Effector CD8-positive, alpha-beta T cell (primary cell): ENCODE measurements at regions not wholly inside any gene's neighbourhood (a gene's known extent, or its start where the extent isn't known, plus 50 kb on each side); places are given as distances from the start of the nearest gene placed in this dataset.

ENCODE experiments used
- DNase-seq: peaks from one replicate; lab custom pipeline; 2025; lab: John Stamatoyannopoulos, UW

- DNase-seq, result no peak
These were observed 160.4 kb downstream of the AACS start for GRCh38 chr12:125225641-125226040.

DNA sequence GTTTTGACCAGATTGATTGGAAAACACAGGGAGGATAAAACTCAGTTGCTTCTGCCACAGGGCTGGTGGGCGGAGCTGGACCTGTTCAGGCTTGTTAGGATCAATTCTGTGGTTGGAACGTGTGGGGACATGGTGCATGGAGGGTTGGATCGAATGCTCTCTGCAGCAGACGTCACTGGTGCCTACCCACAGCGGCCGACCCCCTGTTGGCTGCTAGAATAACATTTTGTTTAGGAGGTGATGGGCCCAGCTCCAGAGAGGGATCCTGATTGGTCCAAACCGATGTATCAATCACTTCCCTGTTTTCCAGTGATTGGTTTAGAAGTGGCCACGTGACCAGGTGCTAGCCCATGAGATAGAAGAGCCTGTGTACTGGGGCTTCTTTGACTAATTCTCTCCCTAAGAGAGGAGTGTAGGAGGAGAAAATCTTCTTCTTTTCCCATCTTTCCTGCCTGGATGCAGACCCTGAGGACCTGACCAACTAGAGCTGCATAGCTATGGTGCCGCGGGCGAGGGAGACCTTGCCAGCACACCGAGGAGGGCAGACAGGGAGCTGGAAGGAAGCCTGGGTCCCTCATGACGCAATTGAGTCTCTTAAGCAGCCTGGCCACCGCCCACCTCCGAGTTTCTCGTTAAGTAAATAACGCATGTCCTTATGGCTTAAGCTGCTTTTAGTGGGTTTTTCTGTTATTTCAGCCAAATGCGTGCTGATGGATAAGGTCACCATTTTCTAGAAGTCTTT lies 163.5 kb downstream of the AACS start:
- no peak for DNase-seq

GRCh38 chr12:125229878-125230530 lies 164.8 kb downstream of the AACS start:
- DNase-seq, result no peak

- DNase-seq, result no peak
These were observed 168.1 kb downstream of the AACS start for GRCh38 chr12:125233319-125233718.

- no peak for DNase-seq
These were observed 174.3 kb downstream of the AACS start for GRCh38 chr12:125239563-125239962.

DNA sequence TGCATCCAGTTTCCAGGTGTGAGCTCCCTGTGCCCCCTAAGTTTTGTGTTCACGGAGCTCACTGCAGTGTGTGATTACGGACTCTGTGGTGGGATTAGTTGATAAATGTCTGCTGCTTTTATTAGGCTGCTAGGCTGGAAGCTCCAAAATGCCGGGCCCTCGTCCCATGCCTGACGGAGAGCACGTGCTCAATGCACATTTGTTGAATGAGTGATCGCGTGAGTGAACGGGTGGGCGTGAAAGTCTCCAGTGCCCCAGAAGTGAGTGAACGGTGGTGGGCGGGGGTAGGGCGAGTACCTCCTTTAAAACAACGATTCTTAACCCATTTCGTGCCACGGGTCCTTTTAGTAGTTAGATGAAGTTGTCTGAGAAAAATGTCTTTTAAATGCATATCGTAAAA lies 175.5 kb downstream of the AACS start:
- DNase-seq, result no peak

GRCh38 chr12:125243811-125244210 lies 178.6 kb downstream of the AACS start:
- no peak for DNase-seq

DNA sequence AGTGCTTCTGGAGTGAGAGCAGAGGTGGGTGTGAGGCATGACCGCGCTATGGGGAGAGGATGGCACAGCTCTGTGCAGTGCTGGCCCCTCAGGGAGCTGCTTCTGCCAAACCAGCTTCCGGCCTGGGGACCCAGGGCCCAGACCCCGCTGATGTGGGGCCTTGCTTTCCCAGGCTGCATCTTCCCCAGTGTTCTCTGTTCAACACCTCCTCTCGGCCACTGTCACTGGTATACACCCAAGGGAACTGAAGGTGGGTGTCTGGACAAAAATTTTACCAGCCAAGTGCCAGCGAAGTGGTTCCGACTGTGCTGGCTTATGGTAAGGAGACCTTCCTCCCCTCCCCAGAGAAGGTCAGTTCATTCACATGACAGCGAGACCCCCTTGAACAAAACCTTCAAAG lies 179.1 kb downstream of the AACS start:
- no peak for DNase-seq

- no peak for DNase-seq
These were observed 180.6 kb downstream of the AACS start for GRCh38 chr12:125245581-125246557.

DNA sequence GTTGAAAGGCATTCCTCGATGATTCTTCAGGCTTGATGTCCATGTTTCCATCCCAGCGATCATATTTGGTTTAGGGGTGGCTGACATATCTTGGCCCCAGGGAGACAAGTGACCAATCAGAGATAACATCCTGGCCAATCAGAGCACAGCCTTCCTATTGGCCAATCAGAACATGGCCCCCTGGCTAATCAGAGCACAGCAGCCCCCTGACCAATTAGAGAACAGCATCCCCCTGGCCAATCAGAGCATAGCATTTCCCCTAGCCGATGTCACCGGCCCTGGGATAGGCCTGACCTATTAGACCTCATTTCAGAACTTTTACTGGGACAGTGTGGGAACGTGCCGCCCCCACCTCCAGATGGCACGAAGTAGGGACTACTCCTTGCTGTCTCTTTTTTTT lies 182.2 kb downstream of the AACS start:
- no peak for DNase-seq

- no peak for DNase-seq
These were observed 184.0 kb downstream of the AACS start for GRCh38 chr12:125249066-125249824.

DNA sequence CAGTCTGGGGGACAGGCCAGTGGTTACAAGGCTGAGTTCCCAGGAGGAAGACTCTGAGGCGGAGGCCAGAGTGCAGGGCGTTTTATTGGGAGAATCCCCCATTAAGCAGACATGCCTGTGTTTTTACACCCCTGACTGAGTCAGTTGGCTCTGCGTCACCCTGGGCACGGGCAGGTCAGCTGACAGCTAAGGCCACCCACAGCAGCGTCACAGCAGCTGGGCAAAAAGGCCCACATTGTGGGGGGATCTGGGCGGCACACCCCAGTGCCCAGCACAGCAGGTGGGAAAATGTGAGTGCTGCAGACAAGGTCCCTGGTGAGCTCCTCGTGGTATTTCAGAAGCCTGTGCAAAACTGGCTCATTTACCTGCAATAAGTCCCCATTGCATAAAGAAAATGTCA lies 184.7 kb downstream of the AACS start:
- no peak for DNase-seq

GRCh38 chr12:125254236-125254635 lies 189.0 kb downstream of the AACS start:
- no peak for DNase-seq

- DNase-seq, result no peak
These were observed 189.6 kb downstream of the AACS start for GRCh38 chr12:125254856-125255255.

DNA sequence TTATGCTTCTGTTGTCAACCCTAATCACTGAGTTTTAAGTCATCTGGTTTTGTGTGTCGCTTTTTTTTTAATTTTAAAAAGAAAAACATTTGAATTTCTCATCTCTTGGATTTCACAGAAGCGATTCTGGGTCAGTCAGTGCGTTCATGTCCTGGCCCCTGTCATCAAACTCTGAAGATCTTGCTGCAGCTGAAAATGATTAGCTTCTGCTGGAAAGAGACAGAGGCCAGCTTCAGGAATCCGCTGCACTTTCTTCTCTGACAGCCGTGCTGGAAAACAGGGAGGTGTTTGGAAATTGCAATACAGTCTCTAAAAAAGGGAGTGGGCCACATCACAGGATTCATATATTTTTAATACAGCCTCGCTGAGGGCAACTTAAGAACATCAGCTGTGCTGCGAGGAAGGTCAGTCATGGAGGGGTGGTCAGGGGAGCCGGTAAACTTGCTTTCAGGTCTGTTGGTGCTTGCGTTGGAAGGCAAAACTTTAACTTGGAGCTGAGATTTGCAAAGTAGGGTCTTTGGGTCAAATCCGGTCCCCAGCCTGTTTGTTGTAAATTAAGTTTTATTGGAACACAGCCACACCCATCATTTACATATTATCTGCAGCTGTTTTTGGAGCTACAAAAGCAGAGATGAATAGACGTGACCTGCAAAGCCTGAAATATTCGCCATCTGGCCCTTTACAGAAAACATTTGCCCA lies 190.8 kb downstream of the AACS start:
- DNase-seq, result no peak

DNA sequence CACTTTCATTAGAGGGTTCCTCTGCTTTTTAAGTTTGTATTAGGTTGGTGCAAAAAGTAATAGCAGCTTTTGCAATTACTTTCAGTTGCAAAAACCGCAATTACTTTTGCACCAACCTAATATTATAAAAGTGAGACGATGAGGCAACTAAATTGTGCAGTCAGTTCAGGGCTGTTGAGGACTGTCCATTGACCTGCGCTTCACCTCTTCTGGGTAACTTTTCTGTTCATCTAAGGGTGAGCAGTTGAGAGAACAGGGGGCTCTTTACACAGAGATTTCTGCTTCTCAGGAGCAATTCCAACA lies 191.3 kb downstream of the AACS start:
- no peak for DNase-seq

DNA sequence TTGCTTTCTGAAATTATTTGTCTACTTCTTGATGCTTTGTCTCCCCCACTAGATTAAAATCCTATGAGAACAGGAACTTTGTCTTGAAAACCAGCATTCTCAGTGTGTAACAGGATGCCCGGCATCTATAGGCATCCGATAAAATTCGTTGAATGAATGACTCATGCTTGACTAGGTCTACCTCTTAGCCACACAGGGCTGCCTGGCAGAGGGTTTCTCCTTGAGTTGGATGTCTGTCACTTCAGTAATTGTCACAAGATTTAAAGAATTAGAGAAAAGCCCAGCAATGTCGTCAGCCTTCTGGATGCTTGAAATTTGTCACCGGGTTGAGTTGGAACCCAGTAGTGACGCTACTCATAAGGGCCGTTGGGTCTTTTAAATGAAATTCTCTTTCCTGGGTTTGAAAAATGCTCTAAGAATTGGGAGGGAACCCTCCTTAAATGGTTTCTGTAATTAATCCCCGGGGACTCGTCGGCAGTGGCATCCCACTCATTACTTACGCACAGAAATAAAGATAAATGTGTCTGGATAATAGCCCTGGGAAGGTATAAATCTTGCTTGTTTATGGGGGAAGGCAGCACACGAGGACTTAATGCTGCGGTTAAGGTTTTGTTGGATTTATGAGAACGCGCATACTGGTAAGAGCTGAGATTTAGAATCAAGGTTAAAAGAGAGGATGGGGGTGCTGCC lies 194.1 kb downstream of the AACS start:
- no peak for DNase-seq

GRCh38 chr12:125262851-125263250 lies 197.6 kb downstream of the AACS start:
- no peak for DNase-seq

GRCh38 chr12:125263385-125263784 lies 198.2 kb downstream of the AACS start:
- no peak for DNase-seq

DNA sequence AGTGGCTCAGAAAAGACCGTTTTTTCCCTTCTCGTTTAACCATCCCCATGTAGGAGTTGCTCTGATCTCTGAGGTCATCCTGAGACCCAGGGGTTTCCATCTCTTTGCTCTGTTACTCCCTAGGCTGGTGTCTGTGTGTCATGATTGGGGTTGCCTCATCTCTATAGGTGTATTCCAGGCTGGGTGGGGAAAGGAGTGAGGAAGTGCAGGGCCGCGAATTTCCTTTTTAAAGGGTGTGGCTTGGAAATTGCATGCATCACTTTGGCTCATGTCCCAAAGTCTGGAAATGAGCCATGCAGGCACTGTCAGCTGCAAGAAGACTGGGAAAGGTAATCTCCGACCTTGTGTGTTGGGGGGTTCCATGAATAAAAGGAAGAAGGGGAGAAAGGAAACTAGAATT lies 201.9 kb downstream of the AACS start:
- DNase-seq, result no peak

- no peak for DNase-seq
These were observed 204.0 kb downstream of the AACS start for GRCh38 chr12:125269276-125269675.
